Natural killer cell (primary cell): ENCODE measurements at regions not wholly inside any gene's neighbourhood (a gene's known extent, or its start where the extent isn't known, plus 50 kb on each side); places are given as distances from the start of the nearest gene placed in this dataset.

Source experiments
- ATAC-seq, 3 donors: fragments of 150-1000 bp in 2 of 3; fragments of 200-7000 bp in 1 of 3; cut with Tn5 transposase; 1 replicate in 1 of 3; 2 replicates in 2 of 3; pipeline ENCODE4 v1.10.0; 2021; ENCODE audit warnings: mild to moderate bottlenecking in 2 of 3, moderate library complexity in 2 of 3
- DNase-seq, 2 donors: peaks; one replicate each; pipeline versions ENCODE4 v3.0.0 to v3.0.0-alpha.2; 2013 to 2021; ENCODE audit warnings: mixed read lengths in 1 of 2
- H3K27ac ChIP-seq: one replicate; pipeline ENCODE4 v1.5.1; 2013; ENCODE audit warnings: mild to moderate bottlenecking, low read length
- H3K27me3 ChIP-seq: one replicate; pipeline ENCODE4 v1.6.1; 2013; ENCODE audit warnings: low read length; ENCODE audit not compliant: control insufficient read depth, insufficient read depth
- H3K36me3 ChIP-seq: one replicate; pipeline ENCODE4 v1.6.1; 2013; ENCODE audit warnings: low read length; ENCODE audit not compliant: control insufficient read depth, insufficient read depth
- H3K4me1 ChIP-seq: one replicate; pipeline ENCODE4 v1.6.1; 2013; ENCODE audit warnings: low read length; ENCODE audit not compliant: control insufficient read depth, insufficient read depth
- H3K4me3 ChIP-seq: one replicate; pipeline ENCODE4 v1.5.1; 2013; ENCODE audit warnings: low read length
- H3K9me3 ChIP-seq: one replicate; pipeline ENCODE4 v1.6.1; 2013; ENCODE audit warnings: low read length; ENCODE audit not compliant: control insufficient read depth, insufficient read depth
- H3K27ac Mint-ChIP-seq, 2 donors: one replicate each; pipeline ENCODE4 v1.8.0; 2022; ENCODE audit warnings: mild to moderate bottlenecking in 2 of 2, mixed read lengths in 2 of 2, moderate library complexity in 1 of 2
- H3K27me3 Mint-ChIP-seq, 2 donors: one replicate each; pipeline ENCODE4 v1.8.0; 2022; ENCODE audit warnings: low read depth in 2 of 2, mixed read lengths in 2 of 2
- H3K36me3 Mint-ChIP-seq: one replicate; pipeline ENCODE4 v1.8.0; 2022; ENCODE audit warnings: mixed read lengths
- H3K4me1 Mint-ChIP-seq, 2 donors: one replicate each; pipeline ENCODE4 v1.8.0; 2022; ENCODE audit warnings: mixed read lengths in 2 of 2
- H3K4me3 Mint-ChIP-seq: one replicate; pipeline ENCODE4 v1.8.0; 2022; ENCODE audit warnings: mild to moderate bottlenecking, moderate library complexity, mixed read lengths
- H3K9me3 Mint-ChIP-seq, 2 donors: one replicate each; pipeline ENCODE4 v1.8.0; 2022; ENCODE audit warnings: mixed read lengths in 2 of 2
- CTCF ChIP-seq: fragments of 200-600 bp; IDR thresholded peaks from one replicate; pipeline ENCODE4 v1.8.0; 2022; ENCODE audit warnings: antibody characterized with exemption
- WGBS: methylation state at CpG from one replicate; pipeline ENCODE4 v1.1.7; 2013; ENCODE audit warnings: missing lambda C conversion rate; ENCODE audit not compliant: insufficient coverage; 5-methylcytosine and 5-hydroxymethylcytosine counted together
- intact Hi-C: fragments of 100-400 bp; cut with micrococcal nuclease; formaldehyde crosslinking; loops from one replicate; pipeline ENCODE4 v1.14.2; 2022

GRCh38 chr2:195016841-195017240 lies 640.2 kb upstream of the SLC39A10 start:
- WGBS, result no CpG with 5 or more reads among the region's 2 CpGs
- no peak overlapping the region for H3K27ac ChIP-seq

GRCh38 chr2:195009202-195009601 lies 647.8 kb upstream of the SLC39A10 start:
- intact Hi-C loops, result no loop called here
- DNase-seq, result no peak
- Histone ChIP-seq H3K36me3 (no peaks in the 10 kb centered on the region), H3K9me3 (no peaks in the 10 kb centered on the region), H3K27me3 (no peaks in the 10 kb centered on the region), H3K4me1 (no peaks in the 10 kb centered on the region), H3K27ac (no peak overlapping the region), H3K4me3 (no peak overlapping the region)
- Mint-ChIP-seq H3K36me3 (no peaks in the 10 kb centered on the region), H3K27me3 (no peaks in the 10 kb centered on the region), H3K9me3 (peaks cover 0 to 3% of the 10 kb centered on the region in 2 donors), H3K4me3 (no peak overlapping the region), H3K4me1 (no peaks in the 10 kb centered on the region), H3K27ac (no peak overlapping the region)
- 76% methylated on average over 8 of the region's 8 CpGs for whole genome bisulfite sequencing
- TF ChIP-seq CTCF, result no peak
- no peak for ATAC-seq

More at GRCh38 chr2:195016841-195017240, 640.2 kb upstream of the SLC39A10 start:
- ATAC-seq (no peak), DNase-seq (no peak)
- Histone ChIP-seq H3K27me3 (no peaks in the 10 kb centered on the region), H3K9me3 (no peaks in the 10 kb centered on the region), H3K4me3 (no peak overlapping the region), H3K36me3 (no peaks in the 10 kb centered on the region), H3K4me1 (no peaks in the 10 kb centered on the region)
- TF ChIP-seq CTCF, result no peak
- intact Hi-C loops, result no loop called here
- no peaks in the 10 kb centered on the region for H3K36me3 Mint-ChIP-seq
- no peaks in the 10 kb centered on the region for H3K4me1 Mint-ChIP-seq
- H3K27ac Mint-ChIP-seq, result no peak overlapping the region
- peaks cover 0 to 2% of the 10 kb centered on the region in 2 donors for H3K9me3 Mint-ChIP-seq
- H3K27me3 Mint-ChIP-seq, result no peaks in the 10 kb centered on the region
- H3K4me3 Mint-ChIP-seq, result no peak overlapping the region

DNA sequence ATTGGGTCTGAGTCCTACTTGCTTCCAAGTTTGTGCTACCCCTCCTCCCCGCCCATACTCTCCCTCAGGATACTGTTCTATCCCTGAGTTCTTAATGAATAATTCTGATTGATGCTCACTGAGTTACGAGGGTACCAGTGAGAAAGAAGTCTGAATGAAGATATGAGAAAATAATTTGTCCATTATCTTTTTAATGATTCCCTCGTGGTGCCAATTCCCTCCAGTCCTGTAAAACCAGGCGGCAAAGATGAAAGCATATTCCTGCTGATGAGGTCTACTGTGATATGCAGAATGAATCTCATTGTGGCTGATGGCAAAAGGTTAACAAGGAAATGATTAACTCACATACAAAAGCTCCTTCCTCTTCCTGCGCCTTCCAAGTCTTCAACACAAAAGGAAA lies 650.2 kb upstream of the SLC39A10 start:
- Histone ChIP-seq H3K27me3 (no peaks in the 10 kb centered on the region), H3K9me3 (no peaks in the 10 kb centered on the region), H3K4me1 (no peaks in the 10 kb centered on the region), H3K4me3 (no peak overlapping the region), H3K27ac (no peak overlapping the region), H3K36me3 (no peaks in the 10 kb centered on the region)
- no peaks in the 10 kb centered on the region for H3K4me1 Mint-ChIP-seq
- 73% methylated on average over 3 of the region's 5 CpGs for WGBS
- intact Hi-C loops, result no loop called here
- no peaks in the 10 kb centered on the region for H3K36me3 Mint-ChIP-seq
- ATAC-seq (no peak), DNase-seq (no peak)
- no peak overlapping the region for H3K4me3 Mint-ChIP-seq
- H3K27ac Mint-ChIP-seq, result no peak overlapping the region
- no peaks in the 10 kb centered on the region for H3K27me3 Mint-ChIP-seq
- H3K9me3 Mint-ChIP-seq, result peaks cover 0 to 3% of the 10 kb centered on the region in 2 donors
- TF ChIP-seq CTCF, result no peak

DNA sequence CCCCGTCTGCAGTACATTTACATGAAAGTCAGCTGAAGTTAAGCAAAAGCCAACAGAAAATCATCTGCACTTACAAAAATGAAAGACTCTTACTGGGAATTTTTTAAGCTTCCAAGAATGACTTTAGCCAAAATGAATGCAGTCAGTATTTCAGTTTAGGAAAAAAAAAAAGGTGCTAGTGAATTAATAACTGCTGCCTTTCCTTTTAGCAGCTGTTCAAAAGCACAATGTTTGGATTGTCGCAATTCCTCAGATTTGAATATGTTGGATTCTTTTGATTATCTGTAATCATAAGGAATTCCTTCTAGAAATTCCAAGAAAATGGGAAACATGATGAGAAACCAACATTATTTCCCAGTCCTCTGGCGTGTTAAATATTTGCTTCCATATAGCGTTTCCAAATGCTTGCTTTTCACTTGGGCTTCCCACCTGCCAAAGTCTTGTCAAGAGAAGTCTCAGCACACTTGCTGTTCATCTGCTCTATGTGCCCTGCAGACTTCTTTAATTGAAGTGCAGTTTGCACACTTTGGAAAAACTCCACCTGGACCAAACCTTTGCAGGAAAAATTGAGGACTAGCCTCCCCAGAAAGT lies 653.0 kb upstream of the SLC39A10 start:
- H3K36me3 Mint-ChIP-seq, result no peaks in the 10 kb centered on the region
- Histone ChIP-seq H3K9me3 (no peaks in the 10 kb centered on the region), H3K27ac (no peak overlapping the region), H3K4me3 (no peak overlapping the region), H3K4me1 (no peaks in the 10 kb centered on the region), H3K36me3 (no peaks in the 10 kb centered on the region), H3K27me3 (no peaks in the 10 kb centered on the region)
- no peak for TF ChIP-seq CTCF
- ATAC-seq (no peak), DNase-seq (no peak)
- no peak overlapping the region for H3K27ac Mint-ChIP-seq
- H3K4me1 Mint-ChIP-seq, result no peaks in the 10 kb centered on the region
- 88% methylated on average over 3 of the region's 4 CpGs for WGBS
- intact Hi-C loops, result no loop called here
- H3K27me3 Mint-ChIP-seq, result no peaks in the 10 kb centered on the region
- H3K9me3 Mint-ChIP-seq, result peaks cover 2 to 11% of the 10 kb centered on the region in 2 donors
- no peak overlapping the region for H3K4me3 Mint-ChIP-seq
